Left lung (tissue), 4 donors: ENCODE measurements at regions not wholly inside any gene's neighbourhood (a gene's known extent, or its start where the extent isn't known, plus 50 kb on each side); places are given as distances from the start of the nearest gene placed in this dataset.

Experiments
- ATAC-seq: fragments of 200-7000 bp; cut with Tn5 transposase; one replicate; pipeline ENCODE4 v1.9.1; 2020; ENCODE audit warnings: moderate library complexity
- DNase-seq, 4 donors: peaks; one replicate each; pipeline ENCODE4 v3.0.0-alpha.2; 2013 to 2020
- H3K27ac ChIP-seq, 2 donors: fragments of 200-600 bp; sonication (generic) in 1 of 2; one replicate each; pipeline versions ENCODE4 v1.5.0 to v1.8.0; 2020 to 2021
- H3K27me3 ChIP-seq, 2 donors: fragments of 200-600 bp; sonication (generic) in 1 of 2; one replicate each; pipeline versions ENCODE4 v1.5.0 to v1.8.0; 2020 to 2021
- H3K36me3 ChIP-seq, 2 donors: fragments of 200-600 bp; sonication (generic) in 1 of 2; one replicate each; pipeline versions ENCODE4 v1.5.0 to v1.8.0; 2020 to 2021
- H3K4me1 ChIP-seq, 2 donors: fragments of 200-600 bp; one replicate each; pipeline ENCODE4 v1.8.0; 2021
- H3K4me3 ChIP-seq, 2 donors: fragments of 200-600 bp; sonication (generic) in 1 of 2; one replicate each; pipeline versions ENCODE4 v1.5.0 to v1.8.0; 2020 to 2021; ENCODE audit warnings: mild to moderate bottlenecking in 1 of 2
- H3K9me3 ChIP-seq, 2 donors: fragments of 200-600 bp; sonication (generic) in 1 of 2; one replicate each; pipeline versions ENCODE4 v1.5.0 to v1.8.0; 2020 to 2021
- intact Hi-C, 2 donors: fragments of 100-400 bp; cut with DNase I; formaldehyde crosslinking; loops; one replicate each; pipeline versions ENCODE4 v1.11.2 to v1.14.2; 2022
- TF ChIP-seq, protein P1 (sequence below), 2 donors: fragments of 200-600 bp; sonication (generic) in 1 of 2; IDR thresholded peaks; one replicate each; pipeline versions ENCODE4 v1.5.0 to v1.8.0; 2021; ENCODE audit warnings: antibody characterized with exemption in 2 of 2
- donor health status: DM: no; HTN: yes; CAD: no.
- donor health status: DM: no; HTN: no; CAD: no.

DNA sequence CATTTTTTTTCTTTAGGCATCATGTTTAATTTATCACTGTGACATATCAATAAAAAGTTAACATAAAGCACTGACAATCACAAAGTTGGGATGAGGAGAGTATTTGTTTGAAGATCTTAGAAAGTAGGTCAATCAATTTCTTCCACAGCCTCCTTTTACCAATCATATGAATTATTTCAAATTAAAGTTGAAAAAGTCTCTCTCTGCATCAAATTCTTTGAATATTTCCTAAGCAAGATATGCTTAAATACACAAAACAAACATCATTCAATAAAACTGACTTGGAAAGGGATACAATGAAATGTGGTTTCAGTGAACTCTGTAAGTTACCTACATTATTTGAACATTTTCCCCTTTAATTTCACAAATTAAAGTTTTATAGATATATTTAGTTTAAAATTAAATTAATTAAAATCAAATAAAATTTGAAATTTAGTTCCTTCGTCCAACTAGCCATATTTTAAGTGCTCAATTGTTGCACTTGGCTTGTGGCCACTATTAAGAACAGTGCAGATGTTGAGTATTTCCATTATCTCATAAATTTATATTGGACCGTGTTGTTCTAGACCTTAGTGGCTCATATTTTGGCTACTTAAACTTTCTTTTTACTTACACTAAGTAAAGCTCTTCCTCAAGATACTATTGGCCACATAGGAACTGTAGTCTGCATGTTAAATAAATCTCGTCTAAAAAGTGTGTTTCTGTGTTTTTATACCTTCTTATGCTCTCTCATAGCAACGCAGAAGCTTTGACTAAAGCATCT lies 949.7 kb upstream of the NUDT12 start:
- Histone ChIP-seq H3K9me3 (peaks cover 0 to 30% of the 10 kb centered on the region in 2 donors), H3K36me3 (no peaks in the 10 kb centered on the region), H3K4me1 (no peaks in the 10 kb centered on the region), H3K27me3 (no peaks in the 10 kb centered on the region), H3K4me3 (no peak overlapping the region), H3K27ac (no peak overlapping the region)
- TF ChIP-seq, protein P1, sequence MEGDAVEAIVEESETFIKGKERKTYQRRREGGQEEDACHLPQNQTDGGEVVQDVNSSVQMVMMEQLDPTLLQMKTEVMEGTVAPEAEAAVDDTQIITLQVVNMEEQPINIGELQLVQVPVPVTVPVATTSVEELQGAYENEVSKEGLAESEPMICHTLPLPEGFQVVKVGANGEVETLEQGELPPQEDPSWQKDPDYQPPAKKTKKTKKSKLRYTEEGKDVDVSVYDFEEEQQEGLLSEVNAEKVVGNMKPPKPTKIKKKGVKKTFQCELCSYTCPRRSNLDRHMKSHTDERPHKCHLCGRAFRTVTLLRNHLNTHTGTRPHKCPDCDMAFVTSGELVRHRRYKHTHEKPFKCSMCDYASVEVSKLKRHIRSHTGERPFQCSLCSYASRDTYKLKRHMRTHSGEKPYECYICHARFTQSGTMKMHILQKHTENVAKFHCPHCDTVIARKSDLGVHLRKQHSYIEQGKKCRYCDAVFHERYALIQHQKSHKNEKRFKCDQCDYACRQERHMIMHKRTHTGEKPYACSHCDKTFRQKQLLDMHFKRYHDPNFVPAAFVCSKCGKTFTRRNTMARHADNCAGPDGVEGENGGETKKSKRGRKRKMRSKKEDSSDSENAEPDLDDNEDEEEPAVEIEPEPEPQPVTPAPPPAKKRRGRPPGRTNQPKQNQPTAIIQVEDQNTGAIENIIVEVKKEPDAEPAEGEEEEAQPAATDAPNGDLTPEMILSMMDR (IDR thresholded peaks at IDR 0.05) = no peak
- DNase-seq = no peak
- ATAC-seq = no peak
- intact Hi-C loops = no loop called here

DNA sequence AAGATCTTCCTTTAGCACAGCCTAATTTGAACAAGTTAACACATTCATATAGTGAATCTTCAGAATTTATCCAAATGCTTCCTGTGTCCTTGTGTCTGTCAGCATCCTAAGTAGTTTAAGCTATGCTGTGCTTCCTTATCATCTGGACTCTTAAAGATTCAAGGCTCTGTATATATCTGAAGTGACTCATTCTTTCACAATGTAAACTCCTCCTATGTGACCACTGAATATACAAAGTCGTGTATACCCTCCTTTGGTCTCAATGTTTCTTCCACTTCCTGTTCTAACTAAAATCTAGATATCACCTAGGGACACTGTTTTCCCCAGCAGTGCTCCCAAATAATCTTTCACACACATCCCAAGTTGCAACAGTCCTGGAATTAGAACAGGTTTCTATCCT lies 935.7 kb upstream of the NUDT12 start:
- Histone ChIP-seq H3K36me3 (no peaks in the 10 kb centered on the region), H3K27ac (no peak overlapping the region), H3K9me3 (no peaks in the 10 kb centered on the region), H3K27me3 (no peaks in the 10 kb centered on the region), H3K4me3 (no peak overlapping the region), H3K4me1 (no peaks in the 10 kb centered on the region)
- intact Hi-C loops = no loop called here
- TF ChIP-seq, protein P1 (IDR thresholded peaks at IDR 0.05) = no peak
- ATAC-seq (no peak), DNase-seq (no peak)

DNA sequence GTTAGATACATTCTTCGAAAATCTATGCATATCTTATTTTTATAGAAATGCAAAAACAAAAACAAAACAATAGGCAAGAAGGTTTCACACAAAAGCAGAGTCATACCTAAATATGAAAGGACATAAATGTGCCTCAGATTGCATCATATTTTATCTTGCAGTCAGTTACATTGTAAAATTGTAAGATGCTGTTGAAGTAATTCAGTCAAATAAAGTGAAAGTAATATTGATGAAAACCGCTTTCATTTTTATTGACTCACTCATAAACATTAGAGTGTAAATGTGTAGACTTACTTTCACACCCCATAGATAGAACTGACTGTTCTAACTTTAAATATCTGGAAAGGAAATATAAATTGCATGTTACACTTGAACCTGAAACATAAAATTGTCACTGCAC lies 931.5 kb upstream of the NUDT12 start:
- DNase-seq (no peak), ATAC-seq (no peak)
- H3K36me3 ChIP-seq = no peaks in the 10 kb centered on the region
- peaks cover 0 to 2% of the 10 kb centered on the region in 2 donors for H3K9me3 ChIP-seq
- H3K4me1 ChIP-seq = no peaks in the 10 kb centered on the region
- TF ChIP-seq, protein P1 (IDR thresholded peaks at IDR 0.05) = no peak
- no peaks in the 10 kb centered on the region for H3K27me3 ChIP-seq
- intact Hi-C loops = no loop called here
- H3K4me3 ChIP-seq = no peak overlapping the region
- H3K27ac ChIP-seq = no peak overlapping the region

DNA sequence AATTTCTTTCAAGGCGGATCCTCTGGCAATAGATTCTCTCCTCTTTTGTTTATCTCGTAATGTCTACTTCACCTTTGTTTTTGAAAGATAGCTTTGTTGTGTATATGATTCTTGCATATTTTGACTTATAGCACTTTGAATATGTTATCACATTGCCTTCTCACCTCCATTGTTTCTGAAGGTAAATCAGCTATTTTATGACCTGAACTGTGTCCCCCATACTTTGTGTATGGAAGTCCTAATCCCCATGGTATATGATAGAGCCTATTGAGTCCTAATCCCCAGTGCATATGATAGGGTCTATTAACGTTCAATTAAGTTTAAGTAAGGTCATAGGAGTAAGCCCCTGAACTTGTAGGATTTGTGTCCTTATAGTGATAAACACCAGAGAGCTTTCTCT lies 910.2 kb upstream of the NUDT12 start:
- DNase-seq = no peak
- peaks cover 0 to 40% of the 10 kb centered on the region in 2 donors for H3K9me3 ChIP-seq
- no peak overlapping the region for H3K4me3 ChIP-seq
- no peak overlapping the region for H3K27ac ChIP-seq
- intact Hi-C loops = no loop called here
- no peaks in the 10 kb centered on the region for H3K4me1 ChIP-seq
- no peak for ATAC-seq
- no peaks in the 10 kb centered on the region for H3K27me3 ChIP-seq
- H3K36me3 ChIP-seq = no peaks in the 10 kb centered on the region
- TF ChIP-seq, protein P1 (IDR thresholded peaks at IDR 0.05) = no peak

DNA sequence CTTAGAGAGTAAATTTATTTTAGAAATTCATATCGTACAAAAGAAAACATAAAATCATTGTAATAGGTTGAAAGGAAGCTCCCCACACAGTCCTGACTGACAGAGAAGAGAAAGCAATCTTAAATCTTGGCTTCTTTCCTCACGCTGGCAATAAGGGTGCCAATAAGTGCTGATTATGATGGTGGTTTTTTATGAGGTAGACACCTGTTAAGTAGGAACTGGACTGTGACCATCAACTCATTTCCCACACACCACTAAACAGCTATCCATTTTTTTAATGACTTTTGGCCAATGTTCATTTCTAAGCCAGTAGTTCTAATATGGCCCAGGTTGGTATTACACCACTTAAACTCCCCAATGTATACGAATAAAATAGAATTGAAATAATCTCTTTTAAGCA lies 893.5 kb upstream of the NUDT12 start:
- intact Hi-C loops = no loop called here
- no peak for ATAC-seq
- no peak overlapping the region for H3K27ac ChIP-seq
- no peaks in the 10 kb centered on the region for H3K4me1 ChIP-seq
- H3K9me3 ChIP-seq = peaks cover 0 to 17% of the 10 kb centered on the region in 2 donors
- H3K4me3 ChIP-seq = no peak overlapping the region
- no peaks in the 10 kb centered on the region for H3K27me3 ChIP-seq
- H3K36me3 ChIP-seq = no peaks in the 10 kb centered on the region
- DNase-seq = no peak
- TF ChIP-seq, protein P1 (IDR thresholded peaks at IDR 0.05) = no peak
